ENCODE measurements at regions not wholly inside any gene's neighbourhood (a gene's known extent, or its start where the extent isn't known, plus 50 kb on each side); places are given as distances from the start of the nearest gene placed in this dataset.

DNA sequence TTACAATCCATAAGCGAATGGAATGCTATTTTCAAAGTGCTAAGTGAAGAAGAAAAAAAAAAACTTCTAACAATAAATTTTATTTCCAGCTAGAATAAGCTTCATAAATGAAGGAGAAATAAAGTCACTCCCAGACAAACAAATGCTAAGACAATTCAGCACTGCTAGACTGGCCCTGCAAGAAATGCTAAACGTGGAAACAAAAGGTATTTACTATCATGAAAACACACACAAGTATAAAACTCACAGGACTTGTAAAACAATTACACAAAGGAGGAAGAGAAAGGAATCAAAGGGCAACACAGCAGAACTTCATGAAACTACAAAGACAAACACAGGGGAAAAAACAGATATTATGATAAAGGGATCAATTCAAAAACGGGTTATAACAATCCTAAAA lies 85.8 kb upstream of the NELL2 start:
- FAIRE-seq (no peak), DNase-seq (ENCODE audit: low spot score) (no peak), ATAC-seq (no peak)
- Histone ChIP-seq H3K27me3 (ENCODE audit: control insufficient read depth in 1 of 2, insufficient read depth in 2 of 2, low read length in 2 of 2) (no peaks in the 10 kb centered on the region), H3K79me2 (ENCODE audit: insufficient read depth, low read length) (no peaks in the 10 kb centered on the region), H2AFZ (ENCODE audit: low read length) (no peak overlapping the region), H3K4me1 (ENCODE audit: insufficient read depth, low read length) (no peaks in the 10 kb centered on the region), H3K4me3 (replicated peaks in 1 of 3; ENCODE audit: insufficient read depth in 1 of 3, low read depth in 2 of 3, low read length in 3 of 3) (no peak overlapping the region), H3K9ac (ENCODE audit: insufficient read depth, low read depth, low read length) (no peak overlapping the region), H4K20me1 (ENCODE audit: insufficient read depth, low read length) (no peaks in the 10 kb centered on the region), H3K36me3 (replicated peaks in 1 of 2; ENCODE audit: control insufficient read depth in 1 of 2, insufficient read depth in 2 of 2, low read length in 2 of 2) (no peaks in the 10 kb centered on the region), H3K9me3 (ENCODE audit: low read length) (no peaks in the 10 kb centered on the region), H3K4me2 (ENCODE audit: low read depth, low read length) (no peak overlapping the region), H3K27ac (ENCODE audit: extremely low read length, insufficient read depth, low read length) (no peak overlapping the region)
- CTCF ChIA-PET (ENCODE audit: low intra/inter-chr PET ratio, low total read pairs) = no interaction called here
- no TSS peak for BruUV-seq (replicated peaks)
- in situ Hi-C loops (cut with HindIII; ENCODE audit: extremely low pct_ligation_motif_present, low pct_unique_long_range_greater_than_20kb) (no loop called here), intact Hi-C loops (cut with micrococcal nuclease; ENCODE audit: unreplicated experiment) (no loop called here)
- 0% methylated on average over 3 of the region's 3 CpGs for WGBS (ENCODE audit: low lambda C conversion rate)
- TF ChIP-seq, protein P1, sequence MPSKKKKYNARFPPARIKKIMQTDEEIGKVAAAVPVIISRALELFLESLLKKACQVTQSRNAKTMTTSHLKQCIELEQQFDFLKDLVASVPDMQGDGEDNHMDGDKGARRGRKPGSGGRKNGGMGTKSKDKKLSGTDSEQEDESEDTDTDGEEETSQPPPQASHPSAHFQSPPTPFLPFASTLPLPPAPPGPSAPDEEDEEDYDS (CRISPR knock-in tag; IDR thresholded peaks at IDR 0.05) = no peak
- TF ChIP-seq, protein P2, sequence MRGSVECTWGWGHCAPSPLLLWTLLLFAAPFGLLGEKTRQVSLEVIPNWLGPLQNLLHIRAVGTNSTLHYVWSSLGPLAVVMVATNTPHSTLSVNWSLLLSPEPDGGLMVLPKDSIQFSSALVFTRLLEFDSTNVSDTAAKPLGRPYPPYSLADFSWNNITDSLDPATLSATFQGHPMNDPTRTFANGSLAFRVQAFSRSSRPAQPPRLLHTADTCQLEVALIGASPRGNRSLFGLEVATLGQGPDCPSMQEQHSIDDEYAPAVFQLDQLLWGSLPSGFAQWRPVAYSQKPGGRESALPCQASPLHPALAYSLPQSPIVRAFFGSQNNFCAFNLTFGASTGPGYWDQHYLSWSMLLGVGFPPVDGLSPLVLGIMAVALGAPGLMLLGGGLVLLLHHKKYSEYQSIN (CRISPR knock-in tag; IDR thresholded peaks at IDR 0.05; ENCODE audit: borderline replicate concordance) = no peak
- no peak for TF ChIP-seq ZNF383 (CRISPR knock-in tag; IDR thresholded peaks at IDR 0.05; ENCODE audit: borderline replicate concordance)
- TF ChIP-seq, protein P3, sequence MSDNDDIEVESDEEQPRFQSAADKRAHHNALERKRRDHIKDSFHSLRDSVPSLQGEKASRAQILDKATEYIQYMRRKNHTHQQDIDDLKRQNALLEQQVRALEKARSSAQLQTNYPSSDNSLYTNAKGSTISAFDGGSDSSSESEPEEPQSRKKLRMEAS (IDR thresholded peaks at IDR 0.05) = no peak
- no peak for TF ChIP-seq ZNF564 (CRISPR knock-in tag; IDR thresholded peaks at IDR 0.05)
- no peak for TF ChIP-seq GFI1 (CRISPR knock-in tag; IDR thresholded peaks at IDR 0.05; ENCODE audit: borderline replicate concordance)
- TF ChIP-seq JUND (CRISPR knock-in tag; IDR thresholded peaks at IDR 0.05) = no peak
- TF ChIP-seq ZNF30 (CRISPR knock-in tag; IDR thresholded peaks at IDR 0.05) = no peak
- TF ChIP-seq ZNF619 (CRISPR knock-in tag; IDR thresholded peaks at IDR 0.05) = no peak
- TF ChIP-seq, protein P4, sequence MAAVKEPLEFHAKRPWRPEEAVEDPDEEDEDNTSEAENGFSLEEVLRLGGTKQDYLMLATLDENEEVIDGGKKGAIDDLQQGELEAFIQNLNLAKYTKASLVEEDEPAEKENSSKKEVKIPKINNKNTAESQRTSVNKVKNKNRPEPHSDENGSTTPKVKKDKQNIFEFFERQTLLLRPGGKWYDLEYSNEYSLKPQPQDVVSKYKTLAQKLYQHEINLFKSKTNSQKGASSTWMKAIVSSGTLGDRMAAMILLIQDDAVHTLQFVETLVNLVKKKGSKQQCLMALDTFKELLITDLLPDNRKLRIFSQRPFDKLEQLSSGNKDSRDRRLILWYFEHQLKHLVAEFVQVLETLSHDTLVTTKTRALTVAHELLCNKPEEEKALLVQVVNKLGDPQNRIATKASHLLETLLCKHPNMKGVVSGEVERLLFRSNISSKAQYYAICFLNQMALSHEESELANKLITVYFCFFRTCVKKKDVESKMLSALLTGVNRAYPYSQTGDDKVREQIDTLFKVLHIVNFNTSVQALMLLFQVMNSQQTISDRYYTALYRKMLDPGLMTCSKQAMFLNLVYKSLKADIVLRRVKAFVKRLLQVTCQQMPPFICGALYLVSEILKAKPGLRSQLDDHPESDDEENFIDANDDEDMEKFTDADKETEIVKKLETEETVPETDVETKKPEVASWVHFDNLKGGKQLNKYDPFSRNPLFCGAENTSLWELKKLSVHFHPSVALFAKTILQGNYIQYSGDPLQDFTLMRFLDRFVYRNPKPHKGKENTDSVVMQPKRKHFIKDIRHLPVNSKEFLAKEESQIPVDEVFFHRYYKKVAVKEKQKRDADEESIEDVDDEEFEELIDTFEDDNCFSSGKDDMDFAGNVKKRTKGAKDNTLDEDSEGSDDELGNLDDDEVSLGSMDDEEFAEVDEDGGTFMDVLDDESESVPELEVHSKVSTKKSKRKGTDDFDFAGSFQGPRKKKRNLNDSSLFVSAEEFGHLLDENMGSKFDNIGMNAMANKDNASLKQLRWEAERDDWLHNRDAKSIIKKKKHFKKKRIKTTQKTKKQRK (IDR thresholded peaks at IDR 0.05; ENCODE audit: low read length) = no peak
- POLR2A ChIA-PET = no interaction called here
